ENCODE measurements at regions not wholly inside any gene's neighbourhood (a gene's known extent, or its start where the extent isn't known, plus 50 kb on each side); places are given as distances from the start of the nearest gene placed in this dataset.

DNA sequence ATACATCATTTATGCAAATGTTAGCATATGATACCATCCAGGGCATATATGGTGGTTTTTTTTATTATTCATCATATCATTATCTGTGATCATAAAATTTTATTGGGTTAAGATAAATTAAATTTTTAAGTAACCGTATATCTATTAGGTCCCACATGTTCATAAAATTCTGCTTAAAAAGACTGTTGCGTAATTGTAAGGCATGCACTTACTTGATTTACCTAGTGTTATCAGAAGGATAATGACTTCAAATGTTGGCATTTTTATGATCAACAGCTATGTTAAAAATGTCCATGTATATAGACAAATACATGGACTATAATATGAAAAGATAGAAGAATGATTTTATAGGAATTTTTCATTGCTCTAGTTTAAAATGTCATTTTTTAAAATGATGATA, 1625.5 kb upstream of the CELF4 start:
- TF ChIP-seq CTCF (IDR thresholded peaks at IDR 0.05) (no peak), POLR2A (IDR thresholded peaks at IDR 0.05) (no peak)

Measured in testis (tissue), 2 donors.